Caco-2 (cell line): ENCODE measurements at regions not wholly inside any gene's neighbourhood (a gene's known extent, or its start where the extent isn't known, plus 50 kb on each side); places are given as distances from the start of the nearest gene placed in this dataset.

Source experiments
- BruUV-seq: library from RNA; stranded (reverse); fragments of 400-500 nt; replicated peaks from 2 replicates; lab custom pipeline; 2021; lab: Mats Ljungman, UMichigan
- CTCF ChIA-PET: fragments of 300-600 bp; sonication (Branson Sonifier 250); formaldehyde crosslinking; loops from one replicate; lab custom pipeline; 2022; ENCODE audit warnings: antibody characterized with exemption; lab: Charles Lee
- POLR2A ChIA-PET: fragments of 300-600 bp; sonication (Branson Sonifier 250); formaldehyde crosslinking; loops from one replicate; lab custom pipeline; 2022; ENCODE audit warnings: antibody characterized with exemption; lab: Charles Lee
- DNase-seq, 2 experiments: peaks; one replicate each; pipeline versions ENCODE4 v3.0.0 to v3.0.0-alpha.2; 2020 to 2022
- H3K27me3 ChIP-seq: replicated peaks from 2 replicates; pipeline ENCODE4 v1.6.0; 2011; ENCODE audit warnings: low read length; ENCODE audit not compliant: control insufficient read depth, insufficient read depth
- H3K36me3 ChIP-seq: 2 replicates; pipeline ENCODE4 v1.5.1; 2011; ENCODE audit warnings: low read length; ENCODE audit not compliant: control insufficient read depth, insufficient read depth
- H3K4me1 ChIP-seq: fragments of 250-450 bp; sonication (Bioruptor Pico); 2 replicates; pipeline ENCODE4 v1.5.1; 2020; ENCODE audit warnings: mild to moderate bottlenecking
- H3K4me3 ChIP-seq: 2 replicates; pipeline ENCODE4 v1.5.1; 2011; ENCODE audit warnings: low read depth, mild to moderate bottlenecking, control low read depth, low read length
- H3K9me3 ChIP-seq: fragments of 250-450 bp; sonication (Bioruptor Pico); 2 replicates; pipeline ENCODE4 v1.5.1; 2020; ENCODE audit warnings: mild to moderate bottlenecking, moderate library complexity
- H3K27ac Mint-ChIP-seq: one replicate; pipeline ENCODE4 v1.8.0; 2022; ENCODE audit warnings: mixed read lengths; ENCODE audit not compliant: unreplicated experiment
- H3K27me3 Mint-ChIP-seq: one replicate; pipeline ENCODE4 v1.8.0; 2022; ENCODE audit warnings: mixed read lengths; ENCODE audit not compliant: insufficient read depth, unreplicated experiment
- H3K36me3 Mint-ChIP-seq: one replicate; pipeline ENCODE4 v1.8.0; 2022; ENCODE audit warnings: mild to moderate bottlenecking, mixed read lengths; ENCODE audit not compliant: insufficient read depth, unreplicated experiment
- H3K4me1 Mint-ChIP-seq: one replicate; pipeline ENCODE4 v1.8.0; 2022; ENCODE audit warnings: low read depth, mixed read lengths; ENCODE audit not compliant: unreplicated experiment
- H3K4me3 Mint-ChIP-seq: one replicate; pipeline ENCODE4 v1.8.0; 2022; ENCODE audit warnings: mild to moderate bottlenecking, moderate library complexity, mixed read lengths; ENCODE audit not compliant: unreplicated experiment
- H3K9me3 Mint-ChIP-seq: one replicate; pipeline ENCODE4 v1.8.0; 2022; ENCODE audit warnings: mixed read lengths; ENCODE audit not compliant: unreplicated experiment
- CTCF ChIP-seq, 2 experiments: fragments of 200-600 bp in 1 of 2; IDR thresholded peaks; 1 replicate in 1 of 2; 2 replicates in 1 of 2; pipeline versions ENCODE4 v1.5.1 to v1.8.0; 2011 to 2022; ENCODE audit warnings: antibody characterized with exemption in 1 of 2, control low read depth in 1 of 2, inconsistent platforms in 1 of 2, low read depth in 1 of 2, low read length in 1 of 2, mild to moderate bottlenecking in 1 of 2, moderate library complexity in 1 of 2; ENCODE audit not compliant: insufficient read depth in 1 of 2, severe bottlenecking in 1 of 2, unreplicated experiment in 1 of 2
- intact Hi-C: fragments of 100-400 bp; cut with micrococcal nuclease; formaldehyde crosslinking; loops from one replicate; pipeline ENCODE4 v1.10.0; 2022; ENCODE audit not compliant: unreplicated experiment

GRCh38 chr3:164417955-164418354, 660.3 kb downstream of the SI start:
- no peak overlapping the region for H3K4me3 Mint-ChIP-seq

GRCh38 chr3:164416491-164417222, 661.6 kb downstream of the SI start:
- Histone ChIP-seq H3K4me3 (no peak overlapping the region), H3K36me3 (no peaks in the 10 kb centered on the region), H3K27me3 (no peaks in the 10 kb centered on the region), H3K9me3 (no peaks in the 10 kb centered on the region), H3K4me1 (no peaks in the 10 kb centered on the region)
- Mint-ChIP-seq H3K4me1 (no peaks in the 10 kb centered on the region), H3K9me3 (no peaks in the 10 kb centered on the region), H3K4me3 (no peak overlapping the region), H3K36me3 (no peaks in the 10 kb centered on the region), H3K27ac (no peak overlapping the region), H3K27me3 (no peaks in the 10 kb centered on the region)
- CTCF ChIA-PET, result no interaction called here
- no TSS peak for BruUV-seq
- DNase-seq, result no peak
- intact Hi-C loops, result no loop called here
- POLR2A ChIA-PET, result no interaction called here
- TF ChIP-seq CTCF (IDR thresholded peaks at IDR 0.05; ENCODE audit: insufficient read depth in 1 of 2, low read depth in 1 of 2, low read length in 1 of 2, severe bottlenecking in 1 of 2, unreplicated experiment in 1 of 2), result no peak

More at GRCh38 chr3:164417955-164418354, 660.3 kb downstream of the SI start:
- ChIA-PET POLR2A (no interaction called here), CTCF (no interaction called here)
- TF ChIP-seq CTCF (IDR thresholded peaks at IDR 0.05; ENCODE audit: insufficient read depth in 1 of 2, low read depth in 1 of 2, low read length in 1 of 2, severe bottlenecking in 1 of 2, unreplicated experiment in 1 of 2), result no peak
- Mint-ChIP-seq H3K36me3 (no peaks in the 10 kb centered on the region), H3K27ac (no peak overlapping the region), H3K4me1 (no peaks in the 10 kb centered on the region), H3K27me3 (no peaks in the 10 kb centered on the region), H3K9me3 (no peaks in the 10 kb centered on the region)
- BruUV-seq, result no TSS peak
- no peak for DNase-seq
- intact Hi-C loops, result no loop called here
- Histone ChIP-seq H3K36me3 (no peaks in the 10 kb centered on the region), H3K27me3 (no peaks in the 10 kb centered on the region), H3K9me3 (no peaks in the 10 kb centered on the region), H3K4me1 (no peaks in the 10 kb centered on the region), H3K4me3 (no peak overlapping the region)

- Mint-ChIP-seq H3K9me3 (no peaks in the 10 kb centered on the region), H3K4me3 (no peak overlapping the region), H3K36me3 (no peaks in the 10 kb centered on the region), H3K4me1 (no peaks in the 10 kb centered on the region), H3K27me3 (no peaks in the 10 kb centered on the region), H3K27ac (no peak overlapping the region)
- H3K9me3 ChIP-seq, result peaks cover 3% of the 10 kb centered on the region; the same call in 1 of the 2 replicates
- H3K4me1 ChIP-seq, result no peaks in the 10 kb centered on the region
- no TSS peak for BruUV-seq
- no peaks in the 10 kb centered on the region for H3K27me3 ChIP-seq
- POLR2A ChIA-PET, result no interaction called here
- no peak for DNase-seq
- no peak for TF ChIP-seq CTCF (IDR thresholded peaks at IDR 0.05; ENCODE audit: insufficient read depth in 1 of 2, low read depth in 1 of 2, low read length in 1 of 2, severe bottlenecking in 1 of 2, unreplicated experiment in 1 of 2)
- no peak overlapping the region for H3K4me3 ChIP-seq
- intact Hi-C loops, result no loop called here
- H3K36me3 ChIP-seq, result no peaks in the 10 kb centered on the region
- CTCF ChIA-PET, result no interaction called here
Measured at GRCh38 chr3:164408326-164408725, 670.0 kb downstream of the SI start.
